ENCODE measurements at regions not wholly inside any gene's neighbourhood (a gene's known extent, or its start where the extent isn't known, plus 50 kb on each side); places are given as distances from the start of the nearest gene placed in this dataset.
A peak's percentile ranks its signal among the peaks of the same experiment; 100 is the strongest.

- DNase-seq (ENCODE audit: low read depth): no peak
Measured at GRCh38 chr13:91167706-91168385, 179.6 kb upstream of the MIR17HG start.

GRCh38 chr13:91168386-91168711, 179.1 kb upstream of the MIR17HG start:
- DNase-seq (ENCODE audit: low read depth): no peak

- no peak for DNase-seq (ENCODE audit: low read depth)
Measured at GRCh38 chr13:91169321-91170050, 178.0 kb upstream of the MIR17HG start.

GRCh38 chr13:91172160-91172559, 175.3 kb upstream of the MIR17HG start:
- DNase-seq (ENCODE audit: low read depth): no peak

GRCh38 chr13:91174886-91175501, 172.5 kb upstream of the MIR17HG start:
- no peak for DNase-seq (ENCODE audit: low read depth)

GRCh38 chr13:91178099-91178498, 169.4 kb upstream of the MIR17HG start:
- DNase-seq (ENCODE audit: low read depth): no peak

GRCh38 chr13:91181892-91182291, 165.6 kb upstream of the MIR17HG start:
- DNase-seq (ENCODE audit: low read depth): no peak

- DNase-seq (ENCODE audit: low read depth): peak; percentile 22
Measured at GRCh38 chr13:91184244-91184926, 163.1 kb upstream of the MIR17HG start.

GRCh38 chr13:91185294-91185863, 162.1 kb upstream of the MIR17HG start:
- DNase-seq (ENCODE audit: low read depth): peak; percentile 29

GRCh38 chr13:91187522-91187921, 160.0 kb upstream of the MIR17HG start:
- DNase-seq (ENCODE audit: low read depth): no peak

- no peak for DNase-seq (ENCODE audit: low read depth)
Measured at GRCh38 chr13:91189506-91189905, 158.0 kb upstream of the MIR17HG start.

GRCh38 chr13:91193358-91193757, 154.1 kb upstream of the MIR17HG start:
- DNase-seq (ENCODE audit: low read depth): no peak

- no peak for DNase-seq (ENCODE audit: low read depth)
Measured at GRCh38 chr13:91195789-91196188, 151.7 kb upstream of the MIR17HG start.

GRCh38 chr13:91196958-91197357, 150.5 kb upstream of the MIR17HG start:
- DNase-seq (ENCODE audit: low read depth): no peak

GRCh38 chr13:91199866-91200265, 147.6 kb upstream of the MIR17HG start:
- DNase-seq (ENCODE audit: low read depth): no peak

- DNase-seq (ENCODE audit: low read depth): no peak
Measured at GRCh38 chr13:91200486-91200885, 147.0 kb upstream of the MIR17HG start.

GRCh38 chr13:91203430-91203829, 144.1 kb upstream of the MIR17HG start:
- no peak for DNase-seq (ENCODE audit: low read depth)

- no peak for DNase-seq (ENCODE audit: low read depth)
Measured at GRCh38 chr13:91207261-91207660, 140.2 kb upstream of the MIR17HG start.

GRCh38 chr13:91211510-91211909, 136.0 kb upstream of the MIR17HG start:
- no peak for DNase-seq (ENCODE audit: low read depth)

GRCh38 chr13:91212231-91212630, 135.3 kb upstream of the MIR17HG start:
- DNase-seq (ENCODE audit: low read depth): no peak

- no peak for DNase-seq (ENCODE audit: low read depth)
Measured at GRCh38 chr13:91214031-91214430, 133.5 kb upstream of the MIR17HG start.

All from HT1080 (cell line).